ENCODE measurements at regions not wholly inside any gene's neighbourhood (a gene's known extent, or its start where the extent isn't known, plus 50 kb on each side); places are given as distances from the start of the nearest gene placed in this dataset.

DNA sequence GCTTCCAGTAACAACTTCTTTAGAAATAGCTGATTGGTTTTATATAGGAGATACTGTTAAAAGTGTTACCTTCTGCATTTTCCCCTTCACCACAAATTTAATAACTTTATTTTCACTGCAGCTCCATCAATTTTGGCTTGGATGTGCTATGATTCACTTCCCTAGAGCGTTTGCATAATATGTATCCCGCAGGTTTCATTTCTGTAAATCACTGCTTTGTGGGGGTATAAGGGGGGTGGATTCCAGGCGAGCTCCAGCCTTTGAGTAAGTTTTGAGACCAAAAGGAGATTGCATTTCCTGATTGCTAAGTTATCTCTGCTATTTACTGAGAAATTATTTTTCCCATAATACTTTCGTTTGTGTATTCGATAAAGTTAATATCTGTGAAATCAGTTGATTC lies 232.6 kb downstream of the TBL1XR1 start:
- H3K79me2 ChIP-seq (ENCODE audit: insufficient read depth, low read depth, low read length), result no peaks in the 10 kb centered on the region
- no peak overlapping the region for H3K4me2 ChIP-seq (ENCODE audit: low read length)
- H2AFZ ChIP-seq (ENCODE audit: low read length), result no peak overlapping the region; the same call in 1 of the 2 replicates
- POLR2A ChIA-PET, result interaction anchor here (1.2 to 1.6 kb wide), 3 partner anchors 13 to 58 kb away, joined by 3 to 5 read pairs (median 5); no protein-coding TSS in a partner anchor
- H4K20me1 ChIP-seq (ENCODE audit: insufficient read depth, low read length), result no peaks in the 10 kb centered on the region
- BruUV-seq (replicated peaks), result no TSS peak
- no peaks in the 10 kb centered on the region for H3K9me3 ChIP-seq (ENCODE audit: low read length)
- TF ChIP-seq EZH2phosphoT487 (IDR thresholded peaks at IDR 0.05; ENCODE audit: borderline replicate concordance, low read depth, low read length), result no peak
- TF ChIP-seq, protein P1, sequence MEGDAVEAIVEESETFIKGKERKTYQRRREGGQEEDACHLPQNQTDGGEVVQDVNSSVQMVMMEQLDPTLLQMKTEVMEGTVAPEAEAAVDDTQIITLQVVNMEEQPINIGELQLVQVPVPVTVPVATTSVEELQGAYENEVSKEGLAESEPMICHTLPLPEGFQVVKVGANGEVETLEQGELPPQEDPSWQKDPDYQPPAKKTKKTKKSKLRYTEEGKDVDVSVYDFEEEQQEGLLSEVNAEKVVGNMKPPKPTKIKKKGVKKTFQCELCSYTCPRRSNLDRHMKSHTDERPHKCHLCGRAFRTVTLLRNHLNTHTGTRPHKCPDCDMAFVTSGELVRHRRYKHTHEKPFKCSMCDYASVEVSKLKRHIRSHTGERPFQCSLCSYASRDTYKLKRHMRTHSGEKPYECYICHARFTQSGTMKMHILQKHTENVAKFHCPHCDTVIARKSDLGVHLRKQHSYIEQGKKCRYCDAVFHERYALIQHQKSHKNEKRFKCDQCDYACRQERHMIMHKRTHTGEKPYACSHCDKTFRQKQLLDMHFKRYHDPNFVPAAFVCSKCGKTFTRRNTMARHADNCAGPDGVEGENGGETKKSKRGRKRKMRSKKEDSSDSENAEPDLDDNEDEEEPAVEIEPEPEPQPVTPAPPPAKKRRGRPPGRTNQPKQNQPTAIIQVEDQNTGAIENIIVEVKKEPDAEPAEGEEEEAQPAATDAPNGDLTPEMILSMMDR (conservative IDR thresholded peaks at IDR 0.05; ENCODE audit: low read length), result no peak
- peaks cover 8% of the 10 kb centered on the region for H3K4me1 ChIP-seq (ENCODE audit: insufficient read depth, low read length, poor library complexity, severe bottlenecking)
- no peak overlapping the region for H3K27ac ChIP-seq (ENCODE audit: low read depth, low read length, poor library complexity, severe bottlenecking)
- no peaks in the 10 kb centered on the region for H3K9me2 ChIP-seq (ENCODE audit: insufficient read depth, low read length)
- H3K4me3 ChIP-seq (ENCODE audit: low read depth, low read length, poor library complexity, severe bottlenecking), result no peak overlapping the region
- CTCF ChIA-PET (ENCODE audit: unreplicated experiment), result no interaction called here
- DNase-seq (ENCODE audit: low spot score), result no peak
- intact Hi-C loops (cut with micrococcal nuclease; ENCODE audit: unreplicated experiment), result no loop called here
- H3K36me3 ChIP-seq (ENCODE audit: insufficient read depth, low read length), result no peaks in the 10 kb centered on the region

- DNase-seq (ENCODE audit: low spot score), result no peak
- intact Hi-C loops (cut with micrococcal nuclease; ENCODE audit: unreplicated experiment), result no loop called here
- ChIA-PET POLR2A (interaction anchor here (0.7 to 1.1 kb wide), 3 partner anchors 25 to 233 kb away, joined by 3 read pairs; no protein-coding TSS in a partner anchor), CTCF (ENCODE audit: unreplicated experiment) (no interaction called here)
- Histone ChIP-seq H3K4me1 (ENCODE audit: insufficient read depth, low read length, poor library complexity, severe bottlenecking) (peaks cover 8% of the 10 kb centered on the region), H3K27ac (ENCODE audit: low read depth, low read length, poor library complexity, severe bottlenecking) (no peak overlapping the region), H3K4me2 (ENCODE audit: low read length) (no peak overlapping the region), H3K9me3 (ENCODE audit: low read length) (no peaks in the 10 kb centered on the region), H3K9me2 (ENCODE audit: insufficient read depth, low read length) (no peaks in the 10 kb centered on the region), H3K79me2 (ENCODE audit: insufficient read depth, low read depth, low read length) (no peaks in the 10 kb centered on the region), H3K4me3 (ENCODE audit: low read depth, low read length, poor library complexity, severe bottlenecking) (no peak overlapping the region), H3K36me3 (ENCODE audit: insufficient read depth, low read length) (no peaks in the 10 kb centered on the region), H4K20me1 (ENCODE audit: insufficient read depth, low read length) (no peaks in the 10 kb centered on the region), H2AFZ (ENCODE audit: low read length) (no peak overlapping the region)
- BruUV-seq (replicated peaks), result no TSS peak
- TF ChIP-seq, protein P1 (conservative IDR thresholded peaks at IDR 0.05; ENCODE audit: low read length), result no peak
- no peak for TF ChIP-seq EZH2phosphoT487 (IDR thresholded peaks at IDR 0.05; ENCODE audit: borderline replicate concordance, low read depth, low read length)
Measured at GRCh38 chr3:176961916-176962315, 235.4 kb downstream of the TBL1XR1 start.

DNA sequence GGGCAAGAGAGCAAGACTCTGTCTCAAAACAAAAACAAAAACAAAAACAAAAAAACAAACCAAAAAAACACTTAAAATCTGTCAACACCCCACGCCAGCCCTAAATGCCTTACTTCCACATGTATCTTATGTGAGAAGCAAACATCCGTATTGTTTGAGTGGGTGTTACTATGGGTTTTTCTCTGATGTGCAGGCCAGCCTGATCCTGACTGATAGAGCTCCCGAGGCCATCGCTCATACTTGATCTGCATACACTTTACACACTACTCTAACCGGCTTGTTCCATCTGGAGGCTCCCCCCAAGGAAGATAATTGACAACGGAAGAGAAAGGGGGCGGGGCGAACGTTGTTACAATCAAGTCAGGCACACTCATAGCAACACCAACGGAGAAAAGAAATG lies 237.4 kb downstream of the TBL1XR1 start:
- no peak overlapping the region for H3K4me2 ChIP-seq (ENCODE audit: low read length)
- H3K4me3 ChIP-seq (ENCODE audit: low read depth, low read length, poor library complexity, severe bottlenecking), result no peak overlapping the region
- TF ChIP-seq, protein P1 (conservative IDR thresholded peaks at IDR 0.05; ENCODE audit: low read length), result no peak
- no peak for TF ChIP-seq EZH2phosphoT487 (IDR thresholded peaks at IDR 0.05; ENCODE audit: borderline replicate concordance, low read depth, low read length)
- H2AFZ ChIP-seq (ENCODE audit: low read length), result no peak overlapping the region
- H4K20me1 ChIP-seq (ENCODE audit: insufficient read depth, low read length), result no peaks in the 10 kb centered on the region
- CTCF ChIA-PET (ENCODE audit: unreplicated experiment), result no interaction called here
- H3K4me1 ChIP-seq (ENCODE audit: insufficient read depth, low read length, poor library complexity, severe bottlenecking), result peaks cover 3% of the 10 kb centered on the region
- H3K27ac ChIP-seq (ENCODE audit: low read depth, low read length, poor library complexity, severe bottlenecking), result no peak overlapping the region
- no peak for DNase-seq (ENCODE audit: low spot score)
- no TSS peak for BruUV-seq (replicated peaks)
- H3K36me3 ChIP-seq (ENCODE audit: insufficient read depth, low read length), result no peaks in the 10 kb centered on the region
- POLR2A ChIA-PET, result interaction anchor here (0.7 kb wide), 1 partner anchor 11 kb away, joined by 3 read pairs; no protein-coding TSS in a partner anchor
- no peaks in the 10 kb centered on the region for H3K79me2 ChIP-seq (ENCODE audit: insufficient read depth, low read depth, low read length)
- intact Hi-C loops (cut with micrococcal nuclease; ENCODE audit: unreplicated experiment), result no loop called here
- no peaks in the 10 kb centered on the region for H3K9me2 ChIP-seq (ENCODE audit: insufficient read depth, low read length)
- no peaks in the 10 kb centered on the region for H3K9me3 ChIP-seq (ENCODE audit: low read length)
